CD4-positive, alpha-beta T cell (primary cell): ENCODE measurements at regions not wholly inside any gene's neighbourhood (a gene's known extent, or its start where the extent isn't known, plus 50 kb on each side); places are given as distances from the start of the nearest gene placed in this dataset.

Source experiments
- ATAC-seq: fragments of 200-7000 bp; cut with Tn5 transposase; one replicate; pipeline ENCODE4 v1.10.0; 2022; ENCODE audit warnings: mild to moderate bottlenecking; ENCODE audit not compliant: poor library complexity
- CTCF ChIA-PET: fragments of 350-600 bp; sonication (Branson Sonifier 250); formaldehyde crosslinking; loops from one replicate; lab custom pipeline; 2021; ENCODE audit warnings: antibody characterized with exemption, inconsistent platforms; lab: Charles Lee
- POLR2A ChIA-PET: fragments of 350-600 bp; sonication (Branson Sonifier 250); formaldehyde crosslinking; loops from one replicate; lab custom pipeline; 2021; ENCODE audit warnings: antibody characterized with exemption, inconsistent platforms; lab: Charles Lee
- DNase-seq, 14 experiments: peaks; one replicate each; pipeline ENCODE4 v3.0.0-alpha.2; 2013 to 2020; ENCODE audit warnings: mixed read lengths in 2 of 14
- H3K27ac ChIP-seq, 2 donors: one replicate each; pipeline versions ENCODE4 v1.5.1 to v1.7.0; 2013; ENCODE audit warnings: low read length in 2 of 2, low read depth in 1 of 2, mild to moderate bottlenecking in 1 of 2
- H3K27me3 ChIP-seq, 2 experiments: 1 replicate in 1 of 2; 2 replicates in 1 of 2; pipeline versions ENCODE4 v1.6.1 to v1.7.0; 2013; ENCODE audit warnings: low read length in 2 of 2, control low read depth in 1 of 2, mild to moderate bottlenecking in 1 of 2, moderate library complexity in 1 of 2; ENCODE audit not compliant: insufficient read depth in 2 of 2, control insufficient read depth in 1 of 2
- H3K36me3 ChIP-seq: one replicate; pipeline ENCODE4 v1.6.1; 2013; ENCODE audit warnings: low read length, control low read depth; ENCODE audit not compliant: insufficient read depth
- H3K4me1 ChIP-seq: one replicate; pipeline ENCODE4 v1.6.1; 2013; ENCODE audit warnings: low read length, control low read depth; ENCODE audit not compliant: insufficient read depth
- H3K4me3 ChIP-seq: one replicate; pipeline ENCODE4 v1.5.1; 2013; ENCODE audit warnings: mild to moderate bottlenecking, low read length, moderate library complexity
- H3K9me3 ChIP-seq, 2 experiments: 1 replicate in 1 of 2; 2 replicates in 1 of 2; pipeline versions ENCODE4 v1.6.1 to v1.7.0; 2013; ENCODE audit warnings: low read length in 2 of 2, mild to moderate bottlenecking in 2 of 2, control low read depth in 1 of 2, moderate library complexity in 1 of 2; ENCODE audit not compliant: control insufficient read depth in 1 of 2, insufficient read depth in 1 of 2
- H3K27ac Mint-ChIP-seq: one replicate; pipeline ENCODE4 v1.8.0; 2020; ENCODE audit warnings: mixed read lengths
- H3K27me3 Mint-ChIP-seq: one replicate; pipeline ENCODE4 v1.8.0; 2021; ENCODE audit warnings: mixed read lengths
- H3K36me3 Mint-ChIP-seq: one replicate; pipeline ENCODE4 v1.8.0; 2021; ENCODE audit warnings: low read depth, mixed read lengths
- H3K4me1 Mint-ChIP-seq: one replicate; pipeline ENCODE4 v1.8.0; 2021; ENCODE audit warnings: low read depth, mixed read lengths
- H3K4me3 Mint-ChIP-seq: one replicate; pipeline ENCODE4 v1.8.0; 2020; ENCODE audit warnings: mild to moderate bottlenecking, mixed read lengths
- H3K9me3 Mint-ChIP-seq: one replicate; pipeline ENCODE4 v1.8.0; 2020; ENCODE audit warnings: mixed read lengths
- CTCF ChIP-seq: fragments of 200-600 bp; IDR thresholded peaks from one replicate; pipeline ENCODE4 v1.8.0; 2022; ENCODE audit warnings: antibody characterized with exemption, mild to moderate bottlenecking
- intact Hi-C, 2 experiments: fragments of 100-400 bp; cut with DNase I in 1 of 2; cut with micrococcal nuclease in 1 of 2; formaldehyde crosslinking; loops; one replicate each; pipeline versions ENCODE4 v1.15.1 to v1.9.0; 2023 to 2025; cut with DNase I, micrococcal nuclease

- no peak for TF ChIP-seq CTCF
- Mint-ChIP-seq H3K4me3 (no peak overlapping the region), H3K4me1 (no peaks in the 10 kb centered on the region), H3K36me3 (no peaks in the 10 kb centered on the region), H3K27ac (no peak overlapping the region), H3K27me3 (peaks cover 5% of the 10 kb centered on the region), H3K9me3 (no peaks in the 10 kb centered on the region)
- Histone ChIP-seq H3K36me3 (no peaks in the 10 kb centered on the region), H3K9me3 (no peaks in the 10 kb centered on the region), H3K4me1 (no peaks in the 10 kb centered on the region), H3K27me3 (no peaks in the 10 kb centered on the region), H3K4me3 (no peak overlapping the region), H3K27ac (no peak overlapping the region)
- CTCF ChIA-PET: no interaction called here
- no peak for DNase-seq
- POLR2A ChIA-PET: no interaction called here
- ATAC-seq: no peak
- intact Hi-C loops: no loop called here
These were observed 58.3 kb upstream of the CFAP20DC start for GRCh38 chr3:59107856-59108815.

- Histone ChIP-seq H3K27me3 (peaks cover 0 to 2% of the 10 kb centered on the region in 2 experiments), H3K27ac (no peak overlapping the region), H3K36me3 (no peaks in the 10 kb centered on the region), H3K9me3 (no peaks in the 10 kb centered on the region), H3K4me1 (no peaks in the 10 kb centered on the region), H3K4me3 (no peak overlapping the region)
- peaks cover 6% of the 10 kb centered on the region for H3K27me3 Mint-ChIP-seq
- intact Hi-C loops: no loop called here
- no peaks in the 10 kb centered on the region for H3K4me1 Mint-ChIP-seq
- POLR2A ChIA-PET: no interaction called here
- CTCF ChIA-PET: no interaction called here
- ATAC-seq: no peak
- H3K27ac Mint-ChIP-seq: no peak overlapping the region
- no peak overlapping the region for H3K4me3 Mint-ChIP-seq
- no peaks in the 10 kb centered on the region for H3K9me3 Mint-ChIP-seq
- no peaks in the 10 kb centered on the region for H3K36me3 Mint-ChIP-seq
- DNase-seq: no peak
- no peak for TF ChIP-seq CTCF
These were observed 56.3 kb upstream of the CFAP20DC start for GRCh38 chr3:59106085-59106648.

GRCh38 chr3:59103552-59103951 lies 53.7 kb upstream of the CFAP20DC start:
- no peak overlapping the region for H3K27ac Mint-ChIP-seq
- CTCF ChIA-PET: no interaction called here

More at GRCh38 chr3:59103552-59103951, 53.7 kb upstream of the CFAP20DC start:
- no peaks in the 10 kb centered on the region for H3K9me3 ChIP-seq
- peaks cover 0 to 6% of the 10 kb centered on the region in 2 experiments for H3K27me3 ChIP-seq
- no peak overlapping the region for H3K4me3 Mint-ChIP-seq
- POLR2A ChIA-PET: no interaction called here
- no peak for TF ChIP-seq CTCF
- no peaks in the 10 kb centered on the region for H3K36me3 ChIP-seq
- intact Hi-C loops: no loop called here
- no peaks in the 10 kb centered on the region for H3K9me3 Mint-ChIP-seq
- H3K4me1 ChIP-seq: no peaks in the 10 kb centered on the region
- no peaks in the 10 kb centered on the region for H3K4me1 Mint-ChIP-seq
- no peak overlapping the region for H3K27ac ChIP-seq
- ATAC-seq (no peak), DNase-seq (no peak)
- H3K27me3 Mint-ChIP-seq: peaks cover 23% of the 10 kb centered on the region
- no peaks in the 10 kb centered on the region for H3K36me3 Mint-ChIP-seq
- no peak overlapping the region for H3K4me3 ChIP-seq
